ENCODE measurements at regions not wholly inside any gene's neighbourhood (a gene's known extent, or its start where the extent isn't known, plus 50 kb on each side); places are given as distances from the start of the nearest gene placed in this dataset.
"Not testable (repeated sequence)": the region's sequence is repeated elsewhere in the genome, so short reads cannot be mapped to it uniquely, and the experiment has no call there.

- no peak for DNase-seq
Measured at GRCh38 chr2:39867268-39867667, 88.2 kb upstream of the THUMPD2 start.

GRCh38 chr2:39865751-39866150 lies 86.7 kb upstream of the THUMPD2 start:
- DNase-seq = no peak

GRCh38 chr2:39863672-39864071 lies 84.6 kb upstream of the THUMPD2 start:
- DNase-seq = not testable (repeated sequence)

- DNase-seq = no peak
Measured at GRCh38 chr2:39860538-39860937, 81.5 kb upstream of the THUMPD2 start.

DNA sequence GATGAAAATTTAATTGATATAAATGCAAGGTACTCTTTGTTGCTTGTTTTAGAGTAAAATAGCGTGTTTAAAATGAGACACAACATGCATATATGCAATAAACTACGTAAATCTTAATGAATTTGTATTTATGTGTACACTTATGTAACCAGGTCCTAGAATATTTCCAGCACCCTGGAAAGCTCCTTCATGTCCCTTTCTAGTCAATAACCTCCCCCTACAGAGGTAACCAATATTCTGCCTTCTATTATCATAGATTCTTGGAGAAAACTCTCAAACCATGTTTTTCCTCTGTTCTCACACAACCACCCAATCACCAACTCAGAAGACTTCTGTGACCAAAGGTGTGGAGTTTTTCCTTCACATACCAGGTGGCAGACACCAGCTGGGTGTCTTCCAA lies 79.6 kb upstream of the THUMPD2 start:
- no peak for DNase-seq

- DNase-seq = no peak
Measured at GRCh38 chr2:39855856-39856255, 76.8 kb upstream of the THUMPD2 start.

- no peak for DNase-seq
Measured at GRCh38 chr2:39854771-39855170, 75.7 kb upstream of the THUMPD2 start.

DNA sequence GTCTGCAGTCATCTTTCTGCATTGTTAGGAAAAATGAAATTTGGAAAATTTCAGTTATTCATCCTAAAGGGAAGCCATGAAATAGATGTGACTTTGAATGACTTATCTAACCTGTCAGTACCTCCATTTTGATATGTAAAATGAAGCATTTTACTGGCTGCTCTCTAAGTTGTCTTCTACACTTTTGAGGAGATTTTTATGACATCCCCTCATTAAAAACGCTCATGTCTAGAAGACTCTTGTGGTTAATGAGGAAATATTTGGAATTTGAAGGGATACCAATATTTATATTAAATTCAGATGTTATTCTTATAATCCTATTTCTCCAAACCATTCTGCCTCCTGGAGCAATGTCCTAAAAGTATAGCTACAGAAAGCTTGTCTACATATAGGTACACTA lies 73.8 kb upstream of the THUMPD2 start:
- no peak for DNase-seq

DNA sequence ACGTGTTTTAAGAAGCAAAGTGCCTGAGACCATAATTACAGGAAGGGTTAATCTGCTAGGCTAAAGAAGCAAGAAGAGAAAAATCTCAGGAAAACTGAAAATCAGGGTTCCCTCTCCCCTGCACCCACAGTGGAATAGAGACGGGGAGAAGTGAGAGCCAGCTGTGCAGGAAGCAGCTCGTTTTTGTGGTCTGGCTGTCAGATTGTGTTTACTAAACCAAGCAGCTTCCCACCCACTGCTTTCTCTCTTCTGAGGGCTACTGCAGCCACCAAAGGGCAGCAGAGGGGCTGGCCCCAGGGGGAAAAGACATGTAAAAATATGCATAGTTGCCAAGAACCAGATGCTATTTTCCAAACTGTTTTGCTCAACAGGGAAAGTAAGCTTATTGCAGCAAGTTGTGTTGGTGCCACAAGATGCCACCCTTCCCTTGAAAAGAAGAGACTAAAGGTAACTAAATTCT lies 72.6 kb upstream of the THUMPD2 start:
- no peak for DNase-seq

- DNase-seq = no peak
Measured at GRCh38 chr2:39851251-39851650, 72.2 kb upstream of the THUMPD2 start.

GRCh38 chr2:39849982-39850526 lies 71.0 kb upstream of the THUMPD2 start:
- no peak for DNase-seq

DNA sequence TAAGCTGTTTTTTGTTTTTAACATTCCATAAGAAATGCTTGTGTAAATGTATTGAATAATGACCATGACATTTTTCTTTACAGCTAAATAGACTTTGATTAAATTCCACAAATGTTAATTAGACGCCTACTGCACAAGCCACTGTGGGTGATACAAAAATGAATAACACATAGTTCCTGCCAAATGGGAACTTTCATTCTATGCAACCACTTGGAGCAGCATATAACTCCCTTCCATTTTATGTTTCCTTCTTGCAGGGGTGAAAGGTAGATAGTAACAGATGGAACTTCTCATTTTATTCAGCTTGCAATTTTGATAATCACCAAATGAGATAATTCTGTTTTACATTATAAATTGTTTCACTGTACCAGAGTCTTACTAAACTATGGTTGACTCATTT lies 70.0 kb upstream of the THUMPD2 start:
- no peak for DNase-seq

- DNase-seq = no peak
Measured at GRCh38 chr2:39845460-39846146, 66.5 kb upstream of the THUMPD2 start.

GRCh38 chr2:39839261-39839848 lies 60.3 kb upstream of the THUMPD2 start:
- DNase-seq = no peak

DNA sequence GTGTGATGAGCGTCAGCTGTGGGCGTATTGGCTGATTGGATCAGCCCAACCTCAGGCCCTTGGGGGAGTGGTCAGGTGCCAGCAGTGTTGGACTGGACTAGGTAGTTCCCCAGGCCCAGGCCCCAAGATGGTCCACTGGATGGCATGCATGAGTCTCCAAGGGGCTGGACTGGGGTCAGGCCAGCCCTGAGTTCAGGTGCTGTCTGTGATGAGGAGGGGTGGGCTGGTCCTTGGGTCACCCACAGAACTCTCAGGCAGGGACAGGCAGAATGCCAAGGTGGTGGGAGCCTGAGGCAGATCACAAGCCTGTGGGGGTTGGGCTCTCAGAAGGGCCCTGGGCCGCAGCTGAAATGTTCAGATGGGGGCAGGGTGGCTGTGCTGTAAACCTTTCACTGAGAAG lies 59.5 kb upstream of the THUMPD2 start:
- no peak for DNase-seq

DNA sequence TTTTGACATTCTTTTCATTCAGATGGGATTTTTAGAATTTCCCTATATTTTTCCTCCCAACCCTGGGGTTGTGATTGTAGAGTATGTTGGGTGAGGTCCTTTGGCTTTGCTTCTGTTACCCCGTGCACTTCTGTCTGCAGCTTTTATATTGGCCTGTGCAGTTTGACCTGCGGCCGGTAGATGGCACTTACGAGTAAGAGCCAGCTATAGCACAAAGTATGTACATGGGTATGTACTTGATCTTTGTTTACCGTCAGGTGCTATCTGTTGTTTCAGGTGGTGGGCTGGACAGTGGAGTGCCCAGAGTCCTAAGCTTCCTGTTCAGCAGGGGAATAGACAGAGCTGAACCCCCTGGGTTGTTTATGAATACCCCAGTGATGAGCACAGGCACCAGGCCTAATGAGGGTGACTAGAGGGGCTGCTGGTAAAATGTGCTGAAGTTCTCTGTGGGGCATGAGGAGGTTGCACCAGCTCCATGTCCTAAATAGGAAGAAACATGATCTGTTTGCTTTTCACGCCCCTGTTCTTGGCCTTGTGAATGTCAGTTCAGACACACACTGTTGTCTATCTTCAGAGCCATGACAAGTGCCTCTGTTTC lies 58.9 kb upstream of the THUMPD2 start:
- peak; percentile 2 to 39 for DNase-seq

GRCh38 chr2:39836638-39837037 lies 57.6 kb upstream of the THUMPD2 start:
- no peak for DNase-seq

- DNase-seq = no peak
Measured at GRCh38 chr2:39834426-39834825, 55.4 kb upstream of the THUMPD2 start.

DNA sequence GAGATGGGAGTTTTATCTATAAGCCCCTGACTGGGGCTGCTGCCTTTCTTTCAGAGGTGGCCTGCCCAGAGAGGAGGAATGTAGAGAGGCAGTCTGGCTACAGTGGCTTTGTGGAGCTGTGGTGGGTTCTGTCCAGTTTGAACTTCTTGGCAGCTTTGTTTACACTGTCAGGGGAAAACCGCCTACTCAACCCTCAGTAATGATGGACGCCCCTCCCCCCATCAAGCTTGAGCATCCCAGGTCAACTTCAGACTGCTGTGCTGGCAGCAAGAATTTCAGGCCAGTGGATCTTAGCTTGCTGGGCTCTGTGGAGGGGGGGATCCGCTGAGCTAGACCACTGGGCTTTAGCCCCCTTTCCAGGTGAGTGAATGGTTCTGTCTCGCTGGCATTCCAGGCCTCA lies 51.6 kb upstream of the THUMPD2 start:
- not testable (repeated sequence) for DNase-seq
